ENCODE measurements at regions not wholly inside any gene's neighbourhood (a gene's known extent, or its start where the extent isn't known, plus 50 kb on each side); places are given as distances from the start of the nearest gene placed in this dataset.

GRCh38 chr1:105210747-105211146 is 1461.0 kb downstream of the AMY1C start:
- Histone ChIP-seq H3F3A (ENCODE audit: insufficient read depth, low read length) (no peaks in the 10 kb centered on the region), H3K9ac (ENCODE audit: low read length) (no peak overlapping the region), H3K79me2 (ENCODE audit: low read length) (no peaks in the 10 kb centered on the region), H3K27ac (ENCODE audit: low read length) (no peak overlapping the region), H2AFZ (ENCODE audit: low read length) (no peak overlapping the region), H3K9me2 (replicated peaks; ENCODE audit: insufficient read depth, low read length) (no peaks in the 10 kb centered on the region), H3K4me2 (ENCODE audit: low read depth, low read length) (no peak overlapping the region), H3K9me3 (replicated peaks; ENCODE audit: insufficient read depth, low read length) (no peaks in the 10 kb centered on the region), H4K20me1 (ENCODE audit: insufficient read depth, low read length) (no peaks in the 10 kb centered on the region), H3K4me1 (ENCODE audit: low read length) (no peaks in the 10 kb centered on the region), H3K4me3 (ENCODE audit: low read length) (no peak overlapping the region), H3K27me3 (replicated peaks; ENCODE audit: insufficient read depth, low read length) (no peaks in the 10 kb centered on the region), H3K36me3 (replicated peaks; ENCODE audit: insufficient read depth, low read length) (no peaks in the 10 kb centered on the region)
- TF ChIP-seq EZH2phosphoT487 (IDR thresholded peaks at IDR 0.05; ENCODE audit: low read length) (no peak), EZH2 (optimal IDR thresholded peaks at IDR 0.05; ENCODE audit: low read depth, low read length) (no peak), CTCF (IDR thresholded peaks at IDR 0.05; ENCODE audit: low read length) (no peak)
- DNase-seq = no peak

DNA sequence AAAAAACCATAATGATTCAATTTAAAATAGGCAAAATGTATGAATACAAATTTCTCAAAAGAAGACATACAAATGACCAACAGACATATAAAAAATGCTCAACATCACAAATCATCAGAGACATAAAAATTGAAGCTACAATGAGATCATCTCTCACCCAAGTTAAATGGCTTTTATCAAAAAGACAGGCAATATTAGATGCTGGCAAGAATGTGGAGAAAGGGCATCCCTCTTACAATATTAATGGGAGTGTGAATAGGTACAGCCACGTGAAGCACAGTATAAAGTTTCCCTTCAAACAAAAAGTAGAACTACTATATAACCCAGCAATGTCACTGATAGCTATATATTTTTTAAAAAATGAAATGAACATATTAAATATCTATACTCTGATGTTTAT is 1481.7 kb downstream of the AMY1C start:
- Histone ChIP-seq H3K4me2 (ENCODE audit: low read depth, low read length) (no peak overlapping the region), H3K4me3 (ENCODE audit: low read length) (no peak overlapping the region), H3F3A (ENCODE audit: insufficient read depth, low read length) (no peaks in the 10 kb centered on the region), H3K4me1 (ENCODE audit: low read length) (no peaks in the 10 kb centered on the region), H2AFZ (ENCODE audit: low read length) (no peak overlapping the region), H3K27ac (ENCODE audit: low read length) (no peak overlapping the region), H3K79me2 (ENCODE audit: low read length) (no peaks in the 10 kb centered on the region), H3K27me3 (replicated peaks; ENCODE audit: insufficient read depth, low read length) (no peaks in the 10 kb centered on the region), H3K9ac (ENCODE audit: low read length) (no peak overlapping the region), H3K36me3 (replicated peaks; ENCODE audit: insufficient read depth, low read length) (no peaks in the 10 kb centered on the region), H4K20me1 (ENCODE audit: insufficient read depth, low read length) (no peaks in the 10 kb centered on the region), H3K9me2 (replicated peaks; ENCODE audit: insufficient read depth, low read length) (no peaks in the 10 kb centered on the region), H3K9me3 (replicated peaks; ENCODE audit: insufficient read depth, low read length) (no peaks in the 10 kb centered on the region)
- TF ChIP-seq EZH2phosphoT487 (IDR thresholded peaks at IDR 0.05; ENCODE audit: low read length) (no peak), EZH2 (optimal IDR thresholded peaks at IDR 0.05; ENCODE audit: low read depth, low read length) (no peak), CTCF (IDR thresholded peaks at IDR 0.05; ENCODE audit: low read length) (no peak)
- DNase-seq = no peak

GRCh38 chr1:105243411-105243810 is 1493.7 kb downstream of the AMY1C start:
- H3K4me3 ChIP-seq (ENCODE audit: low read length) = no peak overlapping the region
- no peak for DNase-seq
- H3K9me2 ChIP-seq (replicated peaks; ENCODE audit: insufficient read depth, low read length) = no peaks in the 10 kb centered on the region
- no peak for TF ChIP-seq EZH2 (optimal IDR thresholded peaks at IDR 0.05; ENCODE audit: low read depth, low read length)
- no peak for TF ChIP-seq EZH2phosphoT487 (IDR thresholded peaks at IDR 0.05; ENCODE audit: low read length)
- no peak for TF ChIP-seq CTCF (IDR thresholded peaks at IDR 0.05; ENCODE audit: low read length)
- H3K27me3 ChIP-seq (replicated peaks; ENCODE audit: insufficient read depth, low read length) = no peaks in the 10 kb centered on the region
- no peaks in the 10 kb centered on the region for H3K9me3 ChIP-seq (replicated peaks; ENCODE audit: insufficient read depth, low read length)
- no peak overlapping the region for H2AFZ ChIP-seq (ENCODE audit: low read length)
- no peak overlapping the region for H3K4me2 ChIP-seq (ENCODE audit: low read depth, low read length)
- H3F3A ChIP-seq (ENCODE audit: insufficient read depth, low read length) = no peaks in the 10 kb centered on the region
- H3K4me1 ChIP-seq (ENCODE audit: low read length) = no peaks in the 10 kb centered on the region
- H3K36me3 ChIP-seq (replicated peaks; ENCODE audit: insufficient read depth, low read length) = no peaks in the 10 kb centered on the region
- no peak overlapping the region for H3K27ac ChIP-seq (ENCODE audit: low read length)
- no peak overlapping the region for H3K9ac ChIP-seq (ENCODE audit: low read length)
- no peaks in the 10 kb centered on the region for H3K79me2 ChIP-seq (ENCODE audit: low read length)
- no peaks in the 10 kb centered on the region for H4K20me1 ChIP-seq (ENCODE audit: insufficient read depth, low read length)

Measured in MM.1S (cell line).